GM10266 (cell line): ENCODE measurements at regions not wholly inside any gene's neighbourhood (a gene's known extent, or its start where the extent isn't known, plus 50 kb on each side); places are given as distances from the start of the nearest gene placed in this dataset.

ENCODE experiments used
- DNase-seq: peaks from one replicate; pipeline ENCODE4 v3.0.0; 2012; ENCODE audit errors: extremely low spot score
- CTCF ChIP-seq: IDR thresholded peaks from 2 replicates; pipeline ENCODE4 v1.5.1; 2012; ENCODE audit warnings: mild to moderate bottlenecking, low read depth; ENCODE audit not compliant: control insufficient read depth, insufficient read depth; ENCODE audit errors: missing control alignments

GRCh38 chr13:67754012-67754411 lies 523.9 kb upstream of the PCDH9 start:
- no peak for DNase-seq
- TF ChIP-seq CTCF: no peak

GRCh38 chr13:67752759-67753158 lies 522.6 kb upstream of the PCDH9 start:
- no peak for TF ChIP-seq CTCF
- DNase-seq: no peak

- no peak for TF ChIP-seq CTCF
- no peak for DNase-seq
Measured at GRCh38 chr13:67742478-67742877, 512.3 kb upstream of the PCDH9 start.

DNA sequence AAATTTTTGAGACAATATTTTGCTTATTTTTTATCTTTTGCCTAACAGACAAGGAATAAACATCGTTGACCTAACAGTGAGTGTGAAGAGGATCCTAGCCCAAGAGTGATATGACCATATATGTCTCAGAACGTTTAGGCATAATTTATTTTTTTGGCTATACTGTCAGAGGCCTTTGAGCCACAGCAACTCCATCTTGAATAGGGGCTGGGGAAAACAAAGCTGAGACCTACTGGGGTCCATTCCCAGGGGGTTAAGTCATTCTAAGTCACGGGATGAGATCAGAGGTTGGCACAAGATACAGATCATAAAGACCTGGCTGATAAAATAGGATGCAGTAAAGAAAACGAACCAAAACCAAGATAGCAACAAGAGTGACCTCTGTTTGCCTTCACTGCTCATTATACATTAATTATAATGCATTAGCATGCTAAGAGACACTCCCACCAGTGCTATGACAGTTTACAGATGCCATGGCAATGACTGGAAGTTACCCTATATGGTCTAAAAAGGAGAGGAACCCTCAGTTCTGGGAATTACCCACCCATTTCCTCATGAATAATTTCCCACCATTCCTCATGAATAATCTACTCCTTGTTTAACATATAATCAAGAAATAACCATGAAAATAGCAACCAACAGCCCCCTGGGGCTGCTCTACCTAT lies 510.9 kb upstream of the PCDH9 start:
- TF ChIP-seq CTCF: no peak
- no peak for DNase-seq

- no peak for DNase-seq
- TF ChIP-seq CTCF: no peak
Measured at GRCh38 chr13:67736646-67737420, 506.7 kb upstream of the PCDH9 start.

- no peak for TF ChIP-seq CTCF
- DNase-seq: no peak
Measured at GRCh38 chr13:67735651-67736050, 505.5 kb upstream of the PCDH9 start.

- TF ChIP-seq CTCF: no peak
- no peak for DNase-seq
Measured at GRCh38 chr13:67726979-67727378, 496.8 kb upstream of the PCDH9 start.
